Ovary (tissue), 7 donors: ENCODE measurements at regions not wholly inside any gene's neighbourhood (a gene's known extent, or its start where the extent isn't known, plus 50 kb on each side); places are given as distances from the start of the nearest gene placed in this dataset.

ENCODE experiments used
- DNase-seq, 5 donors: peaks; one replicate each; pipeline ENCODE4 v3.0.0-alpha.2; 2019 to 2020
- H3K27ac ChIP-seq, 2 donors: fragments of 200-600 bp; one replicate each; pipeline versions ENCODE4 v1.5.1 to v1.8.0; 2019 to 2022
- H3K27me3 ChIP-seq: fragments of 200-600 bp; one replicate; pipeline ENCODE4 v1.8.0; 2022
- H3K36me3 ChIP-seq: fragments of 200-600 bp; sonication (generic); one replicate; pipeline ENCODE4 v1.5.1; 2019
- H3K4me1 ChIP-seq: one replicate; pipeline ENCODE4 v1.8.1; 2013; ENCODE audit warnings: mild to moderate bottlenecking, moderate library complexity; ENCODE audit not compliant: insufficient read depth
- H3K4me3 ChIP-seq: fragments of 200-600 bp; sonication (generic); one replicate; pipeline ENCODE4 v1.5.1; 2017
- H3K9me3 ChIP-seq, 2 donors: fragments of 200-600 bp in 1 of 2; sonication (generic) in 1 of 2; one replicate each; pipeline versions ENCODE4 v1.5.1 to v1.8.1; 2013 to 2019; ENCODE audit warnings: mild to moderate bottlenecking in 1 of 2, moderate library complexity in 1 of 2
- EP300 ChIP-seq: sonication (generic); formaldehyde crosslinking; IDR thresholded peaks from one replicate; pipeline ENCODE4 v1.6.1; 2017; ENCODE audit warnings: antibody characterized with exemption
- POLR2A ChIP-seq: fragments of 450-650 bp; IDR thresholded peaks from one replicate; pipeline ENCODE4 v1.6.1; 2017; ENCODE audit warnings: antibody characterized with exemption, mild to moderate bottlenecking, moderate library complexity
- WGBS, 3 donors: extraction: QIAGEN DNeasy Blood & Tissue Kit in 1 of 3; methylation state at CpG; one replicate each; pipeline versions ENCODE4 v1.1.5 to v1.1.7; 2013 to 2017; 5-methylcytosine and 5-hydroxymethylcytosine counted together
- intact Hi-C, 4 donors: fragments of 100-400 bp; cut with DNase I; formaldehyde crosslinking; loops; one replicate each; pipeline versions ENCODE4 v1.11.0 to v1.15.1; 2022 to 2023
- TF ChIP-seq, protein P1 (sequence below), 3 donors: fragments of 450-650 bp in 2 of 3; fragments of 200-600 bp in 1 of 3; IDR thresholded peaks; one replicate each; pipeline versions ENCODE4 v1.5.1 to v1.8.0; 2016 to 2022; ENCODE audit warnings: antibody characterized with exemption in 3 of 3, mild to moderate bottlenecking in 1 of 3
- donor health status: DM: no; HTN: no; CAD: no; lungs with moderate emphysema.
- donor health status: DM: no; HTN: no; CAD: no.
- donor health status: Bipolar disorder and iron deficiency.
- donor health status: DM: no; HTN: no; CAD: no.
- donor health status: DM: yes; HTN: yes; CAD: no.

GRCh38 chr5:61600123-61600444, 268.0 kb downstream of the ZSWIM6 start:
- Histone ChIP-seq H3K27me3 (no peaks in the 10 kb centered on the region), H3K36me3 (no peaks in the 10 kb centered on the region), H3K27ac (no peak overlapping the region), H3K4me3 (no peak overlapping the region), H3K4me1 (no peaks in the 10 kb centered on the region), H3K9me3 (no peaks in the 10 kb centered on the region)
- no peak for DNase-seq
- TF ChIP-seq, protein P1, sequence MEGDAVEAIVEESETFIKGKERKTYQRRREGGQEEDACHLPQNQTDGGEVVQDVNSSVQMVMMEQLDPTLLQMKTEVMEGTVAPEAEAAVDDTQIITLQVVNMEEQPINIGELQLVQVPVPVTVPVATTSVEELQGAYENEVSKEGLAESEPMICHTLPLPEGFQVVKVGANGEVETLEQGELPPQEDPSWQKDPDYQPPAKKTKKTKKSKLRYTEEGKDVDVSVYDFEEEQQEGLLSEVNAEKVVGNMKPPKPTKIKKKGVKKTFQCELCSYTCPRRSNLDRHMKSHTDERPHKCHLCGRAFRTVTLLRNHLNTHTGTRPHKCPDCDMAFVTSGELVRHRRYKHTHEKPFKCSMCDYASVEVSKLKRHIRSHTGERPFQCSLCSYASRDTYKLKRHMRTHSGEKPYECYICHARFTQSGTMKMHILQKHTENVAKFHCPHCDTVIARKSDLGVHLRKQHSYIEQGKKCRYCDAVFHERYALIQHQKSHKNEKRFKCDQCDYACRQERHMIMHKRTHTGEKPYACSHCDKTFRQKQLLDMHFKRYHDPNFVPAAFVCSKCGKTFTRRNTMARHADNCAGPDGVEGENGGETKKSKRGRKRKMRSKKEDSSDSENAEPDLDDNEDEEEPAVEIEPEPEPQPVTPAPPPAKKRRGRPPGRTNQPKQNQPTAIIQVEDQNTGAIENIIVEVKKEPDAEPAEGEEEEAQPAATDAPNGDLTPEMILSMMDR (IDR thresholded peaks at IDR 0.05): no peak
- TF ChIP-seq POLR2A (no peak), EP300 (no peak)
- intact Hi-C loops: no loop called here

GRCh38 chr5:61600945-61601511, 269.0 kb downstream of the ZSWIM6 start:
- no peak overlapping the region for H3K27ac ChIP-seq

GRCh38 chr5:61603211-61603908, 271.3 kb downstream of the ZSWIM6 start:
- intact Hi-C loops: no loop called here
- Histone ChIP-seq H3K4me3 (no peak overlapping the region), H3K36me3 (no peaks in the 10 kb centered on the region), H3K27me3 (no peaks in the 10 kb centered on the region), H3K9me3 (no peaks in the 10 kb centered on the region), H3K4me1 (no peaks in the 10 kb centered on the region), H3K27ac (no peak overlapping the region)
- DNase-seq: no peak
- TF ChIP-seq POLR2A (no peak), EP300 (no peak)
- TF ChIP-seq, protein P1 (IDR thresholded peaks at IDR 0.05): no peak
- whole genome bisulfite sequencing, 3 donors: 44 to 52% (median 48%) methylated on average over 6 of the region's 6 CpGs

More at GRCh38 chr5:61600945-61601511, 269.0 kb downstream of the ZSWIM6 start:
- Histone ChIP-seq H3K4me3 (no peak overlapping the region), H3K36me3 (no peaks in the 10 kb centered on the region), H3K9me3 (no peaks in the 10 kb centered on the region), H3K27me3 (no peaks in the 10 kb centered on the region), H3K4me1 (no peaks in the 10 kb centered on the region)
- intact Hi-C loops: no loop called here
- 91 to 94% (median 93%) methylated on average over 5 of the region's 5 CpGs for WGBS, 3 donors
- TF ChIP-seq POLR2A: no peak
- no peak for TF ChIP-seq EP300
- TF ChIP-seq, protein P1 (IDR thresholded peaks at IDR 0.05): no peak
- no peak for DNase-seq

DNA sequence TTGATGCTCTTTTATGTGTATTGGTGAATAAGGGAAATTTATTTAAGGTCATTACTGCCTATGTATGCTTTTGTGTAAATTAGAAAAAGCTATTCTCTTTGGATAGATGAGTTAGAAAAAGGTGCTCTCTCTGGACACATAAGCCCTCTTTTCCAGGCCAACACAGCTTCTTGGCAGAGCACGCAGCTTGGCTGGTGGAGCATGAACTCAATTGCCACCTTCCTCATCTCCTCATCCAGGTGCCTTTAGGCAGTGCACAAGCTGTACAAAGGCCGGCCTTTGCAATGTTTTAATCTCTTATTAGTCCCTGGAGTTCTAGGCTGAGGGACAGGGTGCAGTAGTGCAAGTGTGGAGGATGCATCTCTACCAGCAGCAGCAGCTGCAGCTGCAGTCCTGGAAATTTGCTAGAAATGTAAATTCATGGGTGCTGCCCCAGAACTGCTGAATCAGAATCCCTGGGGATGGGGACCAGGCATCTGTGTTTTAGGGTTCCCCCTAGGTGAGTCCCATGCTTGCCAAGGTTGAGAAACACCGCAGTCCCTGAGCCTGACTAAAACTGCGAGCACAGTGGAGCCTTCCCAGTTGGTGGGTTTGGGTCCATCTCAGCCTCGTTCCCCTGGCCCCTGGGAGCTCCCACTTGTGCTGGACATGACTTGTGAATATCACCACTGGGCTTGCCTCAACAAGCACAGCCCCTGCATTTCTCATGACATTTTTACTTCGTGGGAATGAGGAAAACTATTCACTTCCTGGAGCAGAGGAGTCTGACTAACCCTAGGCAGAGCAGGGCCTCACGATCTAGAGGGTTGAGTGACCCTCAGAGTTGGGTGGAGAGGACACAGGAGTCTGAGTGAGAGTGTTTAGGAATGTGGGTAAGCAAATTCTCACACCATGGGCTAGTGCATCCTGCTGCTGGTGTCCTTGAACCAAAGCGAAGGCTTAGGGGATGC, 272.3 kb downstream of the ZSWIM6 start:
- intact Hi-C loops: no loop called here
- 75 to 82% (median 82%) methylated on average over 8 of the region's 8 CpGs for whole genome bisulfite sequencing, 3 donors
- H3K4me1 ChIP-seq: no peaks in the 10 kb centered on the region
- H3K9me3 ChIP-seq: no peaks in the 10 kb centered on the region
- H3K27me3 ChIP-seq: no peaks in the 10 kb centered on the region
- no peaks in the 10 kb centered on the region for H3K36me3 ChIP-seq
- H3K27ac ChIP-seq: no peak overlapping the region
- no peak for DNase-seq
- no peak overlapping the region for H3K4me3 ChIP-seq
- TF ChIP-seq POLR2A (no peak), EP300 (no peak)
- TF ChIP-seq, protein P1 (IDR thresholded peaks at IDR 0.05): no peak
